ENCODE measurements at regions not wholly inside any gene's neighbourhood (a gene's known extent, or its start where the extent isn't known, plus 50 kb on each side); places are given as distances from the start of the nearest gene placed in this dataset.

DNA sequence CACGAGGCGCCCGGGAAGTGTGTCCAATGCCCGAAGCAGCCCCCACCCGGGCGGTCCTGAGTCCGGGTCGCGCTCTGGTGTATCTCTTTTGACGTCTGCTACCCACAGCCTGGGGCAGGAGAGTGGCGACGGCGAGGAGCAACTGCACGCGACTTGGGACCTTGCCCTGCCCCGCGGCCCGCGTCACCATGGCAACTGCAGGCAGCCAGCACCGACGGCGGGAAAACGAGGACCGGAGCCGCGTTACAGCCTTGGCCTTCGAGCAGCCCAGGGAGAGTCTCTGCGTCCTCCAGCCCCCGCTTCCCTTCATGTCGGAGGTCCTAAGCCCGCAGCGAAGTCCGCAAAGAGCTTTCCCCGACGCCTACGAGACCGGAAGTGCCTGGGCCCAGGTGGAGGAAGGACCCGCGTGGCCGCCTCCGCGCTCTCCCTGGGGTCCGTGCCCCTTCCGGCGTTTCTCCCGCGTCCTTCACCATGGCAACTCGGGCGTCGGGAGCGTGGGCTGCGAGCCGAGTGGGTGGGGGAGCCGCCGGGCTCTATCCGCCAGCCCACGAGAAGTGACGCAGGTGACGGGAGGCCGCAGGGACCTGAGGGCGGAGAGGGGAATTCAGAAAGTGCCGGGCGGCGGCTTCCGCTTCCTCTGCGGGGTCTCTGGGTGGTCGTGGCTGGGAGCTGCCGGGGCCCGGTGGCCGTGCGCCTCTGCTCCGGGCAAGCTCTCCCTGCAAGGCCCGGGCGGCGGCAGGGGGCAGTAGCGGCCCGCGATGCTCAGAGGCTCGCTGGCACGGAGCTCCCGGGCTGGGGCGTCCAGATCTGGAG, 88.6 kb upstream of the TGM3 start (continued):
- no peak for TF ChIP-seq HDAC6 (IDR thresholded peaks at IDR 0.05; ENCODE audit: low read depth, low read length)
- peak; percentile 84 for TF ChIP-seq ZNF446 (CRISPR knock-in tag; IDR thresholded peaks at IDR 0.05)
- no peak for TF ChIP-seq ZNF430 (CRISPR knock-in tag; IDR thresholded peaks at IDR 0.05)
- TF ChIP-seq ZZZ3 (CRISPR knock-in tag; IDR thresholded peaks at IDR 0.05; ENCODE audit: borderline replicate concordance), result no peak
- TF ChIP-seq NAIF1 (CRISPR knock-in tag; IDR thresholded peaks at IDR 0.05; ENCODE audit: borderline replicate concordance), result no peak; the same call in 1 of the 2 replicates
- TF ChIP-seq ZSCAN20 (CRISPR knock-in tag; IDR thresholded peaks at IDR 0.05; ENCODE audit: borderline replicate concordance), result no peak
- peak; percentile 37; the same call in 1 of the 2 replicates for TF ChIP-seq KAT8 (CRISPR knock-in tag; IDR thresholded peaks at IDR 0.05)
- TF ChIP-seq GPN1 (CRISPR knock-in tag; IDR thresholded peaks at IDR 0.05; ENCODE audit: borderline replicate concordance), result 0 out of 2 replicates have a peak, but pooled peaks have one; percentile 7
- 0 out of 2 replicates have a peak, but pooled peaks have one; percentile 61 for TF ChIP-seq REL (CRISPR knock-in tag; conservative IDR thresholded peaks at IDR 0.05)
- 0 out of 2 replicates have a peak, but pooled peaks have one; percentile 35 for TF ChIP-seq NCOA2 (CRISPR knock-in tag; IDR thresholded peaks at IDR 0.05)
- TF ChIP-seq, protein P1, sequence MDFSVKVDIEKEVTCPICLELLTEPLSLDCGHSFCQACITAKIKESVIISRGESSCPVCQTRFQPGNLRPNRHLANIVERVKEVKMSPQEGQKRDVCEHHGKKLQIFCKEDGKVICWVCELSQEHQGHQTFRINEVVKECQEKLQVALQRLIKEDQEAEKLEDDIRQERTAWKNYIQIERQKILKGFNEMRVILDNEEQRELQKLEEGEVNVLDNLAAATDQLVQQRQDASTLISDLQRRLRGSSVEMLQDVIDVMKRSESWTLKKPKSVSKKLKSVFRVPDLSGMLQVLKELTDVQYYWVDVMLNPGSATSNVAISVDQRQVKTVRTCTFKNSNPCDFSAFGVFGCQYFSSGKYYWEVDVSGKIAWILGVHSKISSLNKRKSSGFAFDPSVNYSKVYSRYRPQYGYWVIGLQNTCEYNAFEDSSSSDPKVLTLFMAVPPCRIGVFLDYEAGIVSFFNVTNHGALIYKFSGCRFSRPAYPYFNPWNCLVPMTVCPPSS (IDR thresholded peaks at IDR 0.05), result no peak
- TF ChIP-seq SUZ12 (IDR thresholded peaks at IDR 0.05; ENCODE audit: low read depth, low read length), result no peak
- no peak for TF ChIP-seq PTBP1 (IDR thresholded peaks at IDR 0.05; ENCODE audit: low read depth, low read length, poor library complexity, severe bottlenecking)
- TF ChIP-seq MIXL1 (CRISPR knock-in tag; IDR thresholded peaks at IDR 0.05), result 0 out of 2 replicates have a peak, but pooled peaks have one; percentile 28
- TF ChIP-seq ZFX (CRISPR knock-in tag; IDR thresholded peaks at IDR 0.05; ENCODE audit: low read depth), result peak; percentile 58
- TF ChIP-seq ZNF432 (CRISPR knock-in tag; IDR thresholded peaks at IDR 0.05; ENCODE audit: borderline replicate concordance), result peak; percentile 77; the same call in 1 of the 2 replicates
- peak; percentile 41; the same call in 1 of the 2 replicates for TF ChIP-seq ZSCAN29 (CRISPR knock-in tag; conservative IDR thresholded peaks at IDR 0.05)
- no peak for TF ChIP-seq ATF5 (CRISPR knock-in tag; IDR thresholded peaks at IDR 0.05; ENCODE audit: low read depth)
- no peak for TF ChIP-seq MZF1 (CRISPR knock-in tag; IDR thresholded peaks at IDR 0.05; ENCODE audit: borderline replicate concordance)
- no peak for TF ChIP-seq NFE2L1 (CRISPR knock-in tag; IDR thresholded peaks at IDR 0.05; ENCODE audit: borderline replicate concordance)
- TF ChIP-seq ZNF747 (CRISPR knock-in tag; IDR thresholded peaks at IDR 0.05; ENCODE audit: borderline replicate concordance), result no peak
- TF ChIP-seq, protein P2, sequence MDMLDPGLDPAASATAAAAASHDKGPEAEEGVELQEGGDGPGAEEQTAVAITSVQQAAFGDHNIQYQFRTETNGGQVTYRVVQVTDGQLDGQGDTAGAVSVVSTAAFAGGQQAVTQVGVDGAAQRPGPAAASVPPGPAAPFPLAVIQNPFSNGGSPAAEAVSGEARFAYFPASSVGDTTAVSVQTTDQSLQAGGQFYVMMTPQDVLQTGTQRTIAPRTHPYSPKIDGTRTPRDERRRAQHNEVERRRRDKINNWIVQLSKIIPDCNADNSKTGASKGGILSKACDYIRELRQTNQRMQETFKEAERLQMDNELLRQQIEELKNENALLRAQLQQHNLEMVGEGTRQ (IDR thresholded peaks at IDR 0.05; ENCODE audit: low read depth, low read length), result no peak
- TF ChIP-seq, protein P2 (CRISPR knock-in tag; IDR thresholded peaks at IDR 0.05; ENCODE audit: borderline replicate concordance), result no peak
- no peak for TF ChIP-seq ZNF749 (CRISPR knock-in tag; IDR thresholded peaks at IDR 0.05; ENCODE audit: borderline replicate concordance)
- TF ChIP-seq, protein P3, sequence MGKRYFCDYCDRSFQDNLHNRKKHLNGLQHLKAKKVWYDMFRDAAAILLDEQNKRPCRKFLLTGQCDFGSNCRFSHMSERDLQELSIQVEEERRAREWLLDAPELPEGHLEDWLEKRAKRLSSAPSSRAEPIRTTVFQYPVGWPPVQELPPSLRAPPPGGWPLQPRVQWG (CRISPR knock-in tag; IDR thresholded peaks at IDR 0.05; ENCODE audit: borderline replicate concordance, low read depth), result no peak
- no peak for TF ChIP-seq NR2F1 (CRISPR knock-in tag; IDR thresholded peaks at IDR 0.05)

Measured in HepG2 (cell line).